NCI-H146 (cell line): ENCODE measurements at regions not wholly inside any gene's neighbourhood (a gene's known extent, or its start where the extent isn't known, plus 50 kb on each side); places are given as distances from the start of the nearest gene placed in this dataset.
A peak's percentile ranks its signal among the peaks of the same experiment; 100 is the strongest.

Experiments
- DNase-seq: peaks from one replicate; lab custom pipeline; 2025; lab: John Stamatoyannopoulos, UW

- no peak for DNase-seq
These were observed 57.4 kb downstream of the PRR20E start for GRCh38 chr13:57224414-57224813.

GRCh38 chr13:57250472-57250871, 83.5 kb downstream of the PRR20E start:
- no peak for DNase-seq

GRCh38 chr13:57253551-57253950, 86.6 kb downstream of the PRR20E start:
- DNase-seq, result no peak

- no peak for DNase-seq
These were observed 98.0 kb downstream of the PRR20E start for GRCh38 chr13:57264965-57265364.

- no peak for DNase-seq
These were observed 103.5 kb downstream of the PRR20E start for GRCh38 chr13:57270493-57270892.

GRCh38 chr13:57286511-57287098, 119.6 kb downstream of the PRR20E start:
- no peak for DNase-seq

GRCh38 chr13:57302604-57303003, 135.6 kb downstream of the PRR20E start:
- no peak for DNase-seq

GRCh38 chr13:57311009-57311586, 144.1 kb downstream of the PRR20E start:
- DNase-seq, result peak; percentile 59

GRCh38 chr13:57314897-57315520, 148.0 kb downstream of the PRR20E start:
- no peak for DNase-seq

- no peak for DNase-seq
These were observed 159.5 kb downstream of the PRR20E start for GRCh38 chr13:57326532-57326931.

- DNase-seq, result no peak
These were observed 173.9 kb downstream of the PRR20E start for GRCh38 chr13:57340878-57341277.

GRCh38 chr13:57345526-57345925, 178.5 kb downstream of the PRR20E start:
- DNase-seq, result no peak

- DNase-seq, result no peak
These were observed 179.8 kb downstream of the PRR20E start for GRCh38 chr13:57346786-57347185.

- no peak for DNase-seq
These were observed 185.1 kb downstream of the PRR20E start for GRCh38 chr13:57352114-57352513.

GRCh38 chr13:57353831-57354230, 186.8 kb downstream of the PRR20E start:
- DNase-seq, result no peak

- no peak for DNase-seq
These were observed 208.9 kb downstream of the PRR20E start for GRCh38 chr13:57375876-57376275.

GRCh38 chr13:57408312-57408711, 223.2 kb upstream of the PCDH17 start:
- DNase-seq, result no peak

GRCh38 chr13:57409121-57409520, 222.4 kb upstream of the PCDH17 start:
- no peak for DNase-seq

- DNase-seq, result no peak
These were observed 221.9 kb upstream of the PCDH17 start for GRCh38 chr13:57409656-57410055.

GRCh38 chr13:57418067-57418677, 213.4 kb upstream of the PCDH17 start:
- no peak for DNase-seq

GRCh38 chr13:57424379-57424778, 207.2 kb upstream of the PCDH17 start:
- DNase-seq, result no peak

GRCh38 chr13:57425531-57425930, 206.0 kb upstream of the PCDH17 start:
- DNase-seq, result no peak

GRCh38 chr13:57437587-57437986, 194.0 kb upstream of the PCDH17 start:
- no peak for DNase-seq
